ENCODE measurements at regions not wholly inside any gene's neighbourhood (a gene's known extent, or its start where the extent isn't known, plus 50 kb on each side); places are given as distances from the start of the nearest gene placed in this dataset.

GRCh38 chr7:132666774-132667172, 90.5 kb upstream of the PLXNA4 start:
- no peak for DNase-seq (ENCODE audit: low read depth)

- DNase-seq (ENCODE audit: low read depth): no peak
Measured at GRCh38 chr7:132666071-132666773, 90.0 kb upstream of the PLXNA4 start.

DNA sequence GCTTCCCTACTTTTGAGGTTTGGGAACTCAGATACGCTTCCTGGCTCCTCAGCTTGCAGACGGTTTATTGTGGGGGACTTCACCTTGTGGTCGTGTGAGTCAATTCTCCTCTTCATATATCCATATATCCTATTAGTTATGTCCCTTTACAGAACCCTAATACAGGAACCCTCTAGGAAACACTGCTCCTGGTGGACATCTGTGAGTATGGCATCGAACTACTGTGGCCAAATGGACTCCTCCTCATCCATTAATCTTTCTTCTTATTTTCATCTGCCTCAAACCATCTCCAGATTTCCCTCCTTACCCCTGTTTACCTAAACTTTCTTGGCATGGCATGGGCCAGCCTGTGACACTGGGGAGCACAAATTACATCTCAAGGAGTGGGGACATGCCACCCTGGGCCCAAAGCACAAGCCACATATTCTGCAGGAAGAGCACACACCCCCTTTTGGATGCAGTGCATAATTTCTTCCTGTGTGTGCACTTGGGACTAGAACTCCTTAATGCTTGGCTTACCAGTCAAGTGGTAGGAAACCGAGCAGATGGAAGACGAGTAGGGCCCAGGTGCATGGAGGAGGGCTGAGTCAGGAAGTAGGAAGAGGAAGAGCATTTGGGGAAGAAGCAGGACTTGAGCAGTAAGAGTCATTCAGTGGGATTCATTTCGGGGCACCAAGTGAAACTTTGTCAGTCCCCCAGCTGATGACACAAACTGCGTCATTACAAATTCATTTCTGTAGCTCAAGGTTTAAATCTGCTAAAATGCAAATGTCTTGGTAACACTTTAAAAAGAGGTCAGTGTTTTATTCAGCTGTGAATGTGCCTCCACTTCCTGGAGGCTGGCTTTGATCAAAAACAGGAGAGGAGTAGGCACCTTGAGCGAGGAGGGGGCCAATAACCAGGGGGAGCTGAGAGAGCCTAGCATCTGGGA, 80.8 kb upstream of the PLXNA4 start:
- no peak for DNase-seq (ENCODE audit: low read depth)

DNA sequence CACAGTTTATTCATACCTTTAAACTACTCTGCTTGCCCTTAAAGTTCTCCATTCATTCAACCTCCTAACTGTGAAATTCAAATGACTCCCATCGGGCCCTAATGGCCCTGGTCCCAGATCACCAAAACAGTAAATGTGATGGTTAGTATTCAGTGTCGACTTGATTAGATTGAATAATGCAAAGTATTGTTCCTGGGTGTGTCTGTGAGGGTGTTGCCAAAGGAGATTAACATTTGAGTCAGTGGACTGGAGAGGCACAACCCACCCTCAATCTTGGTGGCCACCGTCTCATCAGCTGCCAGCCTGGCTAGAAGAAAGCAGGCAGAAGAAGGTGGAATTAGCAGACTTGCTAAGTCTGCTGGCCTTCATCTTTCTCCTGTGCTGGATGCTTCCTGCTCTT, 80.1 kb upstream of the PLXNA4 start:
- DNase-seq (ENCODE audit: low read depth): no peak

DNA sequence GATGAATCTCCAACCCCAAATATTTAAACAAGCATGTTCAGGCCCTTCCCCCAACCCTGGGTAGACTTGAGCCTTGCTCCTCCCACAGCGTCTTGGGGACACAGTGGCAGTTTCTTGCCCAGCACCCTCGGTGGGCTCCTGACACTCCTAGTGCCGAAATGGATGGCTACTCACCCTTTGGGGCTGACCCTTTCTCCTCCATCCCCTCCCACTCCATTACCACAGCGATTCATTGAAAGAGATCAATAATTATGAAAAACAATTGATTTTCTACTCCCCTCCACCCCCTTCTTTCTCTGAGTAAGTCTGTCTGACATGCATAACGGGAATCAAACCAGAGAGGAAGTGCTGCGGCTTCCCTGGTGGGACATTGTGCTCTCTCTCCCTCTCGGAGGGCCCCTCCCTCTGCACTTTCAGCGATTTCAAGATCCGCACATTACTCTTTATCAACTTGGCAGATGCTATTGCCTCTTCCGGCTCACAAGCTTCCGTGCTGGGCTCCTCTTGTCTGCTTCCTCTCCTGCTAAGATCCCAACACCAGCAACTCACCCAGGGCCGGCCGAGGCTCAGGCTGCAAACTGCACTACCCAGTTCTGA, 79.0 kb upstream of the PLXNA4 start:
- peak; percentile 36 for DNase-seq (ENCODE audit: low read depth)

GRCh38 chr7:132654150-132654549, 77.9 kb upstream of the PLXNA4 start:
- no peak for DNase-seq (ENCODE audit: low read depth)

DNA sequence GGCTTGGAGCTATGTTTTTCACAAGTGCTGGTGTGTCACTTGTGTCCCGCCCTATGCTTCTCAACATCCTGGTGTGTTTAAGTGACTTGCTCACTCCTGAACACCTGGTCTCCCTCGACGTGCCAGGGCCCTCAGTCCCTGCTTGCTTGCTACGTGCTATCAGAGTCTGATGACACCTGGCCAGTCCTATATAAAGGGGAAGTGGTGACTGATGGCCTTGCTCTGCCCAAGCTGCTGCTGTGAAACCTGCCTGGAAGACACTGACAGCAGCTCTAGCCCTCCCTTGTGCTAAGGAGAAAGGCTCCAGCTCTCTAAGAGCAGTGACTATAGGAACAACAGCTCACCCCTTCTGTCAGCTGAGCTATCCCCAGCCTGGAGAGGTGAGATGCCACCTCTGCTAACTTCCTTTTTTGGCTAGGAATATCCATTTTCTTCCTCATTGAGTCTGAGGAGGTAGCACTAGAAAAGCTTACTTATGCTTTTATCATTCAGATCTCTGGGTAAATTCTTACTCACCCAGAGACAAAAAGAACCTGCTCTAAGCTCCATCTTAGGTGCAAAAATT, 77.2 kb upstream of the PLXNA4 start:
- DNase-seq (ENCODE audit: low read depth): no peak

GRCh38 chr7:132652507-132652906, 76.2 kb upstream of the PLXNA4 start:
- no peak for DNase-seq (ENCODE audit: low read depth)

- peak; percentile 68 for DNase-seq (ENCODE audit: low read depth)
Measured at GRCh38 chr7:132650498-132650897, 74.2 kb upstream of the PLXNA4 start.

GRCh38 chr7:132647311-132647710, 71.0 kb upstream of the PLXNA4 start:
- no peak for DNase-seq (ENCODE audit: low read depth)

- DNase-seq (ENCODE audit: low read depth): no peak
Measured at GRCh38 chr7:132646052-132646451, 69.8 kb upstream of the PLXNA4 start.

GRCh38 chr7:132643302-132643701, 67.0 kb upstream of the PLXNA4 start:
- no peak for DNase-seq (ENCODE audit: low read depth)

DNA sequence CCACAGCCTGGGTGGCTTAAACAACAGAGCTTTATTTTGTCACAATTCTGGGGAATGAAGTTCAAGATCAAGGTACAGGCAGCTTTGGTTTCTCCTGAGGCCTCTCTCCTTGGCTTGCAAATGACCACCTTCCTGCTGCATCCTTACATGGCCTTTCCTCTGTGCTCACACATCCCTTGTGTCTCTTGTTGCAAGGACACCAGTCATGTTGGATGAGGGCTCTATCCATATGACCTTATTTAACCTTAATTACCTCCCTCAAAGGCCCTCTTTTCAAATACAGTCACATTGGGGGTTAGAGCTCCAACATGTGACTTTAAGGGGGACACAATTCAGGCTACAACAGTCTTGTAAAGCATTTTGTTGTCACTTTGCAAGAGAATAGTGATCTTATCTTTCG, 65.0 kb upstream of the PLXNA4 start:
- DNase-seq (ENCODE audit: low read depth): no peak

DNA sequence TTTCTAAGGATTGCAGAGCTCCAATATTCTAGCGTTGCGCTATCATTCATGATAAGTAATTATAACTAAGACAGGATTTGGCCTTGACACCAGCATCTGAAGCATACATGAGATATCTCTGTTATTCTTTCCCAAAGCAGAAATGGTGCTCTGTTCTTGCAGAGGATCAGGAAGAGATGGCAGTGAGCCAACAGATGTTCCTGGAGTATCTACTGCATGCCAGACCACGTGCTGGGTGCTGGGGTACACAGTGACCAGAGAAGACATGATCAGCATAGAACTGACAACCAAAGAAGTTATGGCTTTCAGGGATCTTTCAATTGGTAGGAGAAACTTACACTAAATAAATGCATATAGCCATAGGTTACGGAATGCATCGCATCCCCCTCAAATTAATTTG, 63.7 kb upstream of the PLXNA4 start:
- no peak for DNase-seq (ENCODE audit: low read depth)

- no peak for DNase-seq (ENCODE audit: low read depth)
Measured at GRCh38 chr7:132638000-132638399, 61.7 kb upstream of the PLXNA4 start.

- DNase-seq (ENCODE audit: low read depth): no peak
Measured at GRCh38 chr7:132636581-132636980, 60.3 kb upstream of the PLXNA4 start.

GRCh38 chr7:132635127-132635526, 58.9 kb upstream of the PLXNA4 start:
- DNase-seq (ENCODE audit: low read depth): no peak

DNA sequence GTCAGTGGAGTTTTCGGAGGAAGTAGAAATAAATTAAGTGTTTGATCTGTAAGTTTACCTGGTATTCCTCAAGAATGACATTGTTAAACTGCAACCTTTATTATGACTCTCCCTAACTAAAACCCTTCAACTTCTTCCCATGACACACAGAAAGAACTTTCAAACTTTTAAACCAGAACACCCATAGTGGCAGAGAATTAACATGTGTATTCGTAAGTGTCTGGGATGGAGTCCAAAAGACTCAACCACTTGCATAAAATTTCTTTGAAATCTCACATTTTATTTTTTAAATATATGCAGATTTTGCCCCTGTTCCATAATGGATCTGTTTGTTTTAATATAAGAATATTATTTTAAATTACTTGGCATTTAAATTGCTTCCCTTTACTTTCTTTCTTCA, 54.6 kb upstream of the PLXNA4 start:
- no peak for DNase-seq (ENCODE audit: low read depth)

Measured in non-pigmented ciliary epithelial cell (primary cell).